Left lung (tissue), 4 donors: ENCODE measurements at regions not wholly inside any gene's neighbourhood (a gene's known extent, or its start where the extent isn't known, plus 50 kb on each side); places are given as distances from the start of the nearest gene placed in this dataset.
A peak's percentile ranks its signal among the peaks of the same experiment; 100 is the strongest.

Experiments used
- ATAC-seq: fragments of 200-7000 bp; cut with Tn5 transposase; one replicate; pipeline ENCODE4 v1.9.1; 2020; ENCODE audit warnings: moderate library complexity
- DNase-seq, 4 donors: peaks; one replicate each; pipeline ENCODE4 v3.0.0-alpha.2; 2013 to 2020
- H3K27ac ChIP-seq, 2 donors: fragments of 200-600 bp; sonication (generic) in 1 of 2; one replicate each; pipeline versions ENCODE4 v1.5.0 to v1.8.0; 2020 to 2021
- H3K27me3 ChIP-seq, 2 donors: fragments of 200-600 bp; sonication (generic) in 1 of 2; one replicate each; pipeline versions ENCODE4 v1.5.0 to v1.8.0; 2020 to 2021
- H3K36me3 ChIP-seq, 2 donors: fragments of 200-600 bp; sonication (generic) in 1 of 2; one replicate each; pipeline versions ENCODE4 v1.5.0 to v1.8.0; 2020 to 2021
- H3K4me1 ChIP-seq, 2 donors: fragments of 200-600 bp; one replicate each; pipeline ENCODE4 v1.8.0; 2021
- H3K4me3 ChIP-seq, 2 donors: fragments of 200-600 bp; sonication (generic) in 1 of 2; one replicate each; pipeline versions ENCODE4 v1.5.0 to v1.8.0; 2020 to 2021; ENCODE audit warnings: mild to moderate bottlenecking in 1 of 2
- H3K9me3 ChIP-seq, 2 donors: fragments of 200-600 bp; sonication (generic) in 1 of 2; one replicate each; pipeline versions ENCODE4 v1.5.0 to v1.8.0; 2020 to 2021
- intact Hi-C, 2 donors: fragments of 100-400 bp; cut with DNase I; formaldehyde crosslinking; loops; one replicate each; pipeline versions ENCODE4 v1.11.2 to v1.14.2; 2022
- TF ChIP-seq, protein P1 (sequence below), 2 donors: fragments of 200-600 bp; sonication (generic) in 1 of 2; IDR thresholded peaks; one replicate each; pipeline versions ENCODE4 v1.5.0 to v1.8.0; 2021; ENCODE audit warnings: antibody characterized with exemption in 2 of 2
- donor health status: DM: no; HTN: yes; CAD: no.
- donor health status: DM: no; HTN: no; CAD: no.

DNA sequence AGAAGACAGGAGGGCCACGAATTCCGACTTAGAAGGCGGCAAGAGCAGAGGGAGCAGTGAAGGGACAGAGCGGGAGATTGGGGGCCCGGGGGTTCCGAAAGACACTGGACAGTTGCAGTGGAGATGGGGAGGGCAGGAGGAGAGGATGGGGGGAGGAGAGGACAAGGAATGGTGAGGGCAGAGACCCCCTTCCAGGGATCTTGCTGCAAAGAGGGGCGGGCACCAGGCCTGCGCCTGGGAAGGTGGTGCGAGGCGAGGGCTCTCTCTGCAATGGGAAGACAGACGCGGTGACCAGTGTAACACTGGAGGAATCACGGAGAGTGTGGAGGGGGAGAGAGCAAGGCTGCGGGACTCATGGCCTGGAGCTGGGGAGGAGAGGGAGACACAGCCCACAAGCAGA lies 185.2 kb downstream of the RBFOX3 start:
- Histone ChIP-seq H3K4me1 (no peaks in the 10 kb centered on the region), H3K27ac (no peak overlapping the region), H3K4me3 (no peak overlapping the region), H3K27me3 (peaks cover 0 to 86% of the 10 kb centered on the region in 2 donors), H3K36me3 (no peaks in the 10 kb centered on the region), H3K9me3 (no peaks in the 10 kb centered on the region)
- ATAC-seq (no peak), DNase-seq (peak in 1 of 4 donors; percentile 51)
- intact Hi-C loops: no loop called here
- TF ChIP-seq, protein P1, sequence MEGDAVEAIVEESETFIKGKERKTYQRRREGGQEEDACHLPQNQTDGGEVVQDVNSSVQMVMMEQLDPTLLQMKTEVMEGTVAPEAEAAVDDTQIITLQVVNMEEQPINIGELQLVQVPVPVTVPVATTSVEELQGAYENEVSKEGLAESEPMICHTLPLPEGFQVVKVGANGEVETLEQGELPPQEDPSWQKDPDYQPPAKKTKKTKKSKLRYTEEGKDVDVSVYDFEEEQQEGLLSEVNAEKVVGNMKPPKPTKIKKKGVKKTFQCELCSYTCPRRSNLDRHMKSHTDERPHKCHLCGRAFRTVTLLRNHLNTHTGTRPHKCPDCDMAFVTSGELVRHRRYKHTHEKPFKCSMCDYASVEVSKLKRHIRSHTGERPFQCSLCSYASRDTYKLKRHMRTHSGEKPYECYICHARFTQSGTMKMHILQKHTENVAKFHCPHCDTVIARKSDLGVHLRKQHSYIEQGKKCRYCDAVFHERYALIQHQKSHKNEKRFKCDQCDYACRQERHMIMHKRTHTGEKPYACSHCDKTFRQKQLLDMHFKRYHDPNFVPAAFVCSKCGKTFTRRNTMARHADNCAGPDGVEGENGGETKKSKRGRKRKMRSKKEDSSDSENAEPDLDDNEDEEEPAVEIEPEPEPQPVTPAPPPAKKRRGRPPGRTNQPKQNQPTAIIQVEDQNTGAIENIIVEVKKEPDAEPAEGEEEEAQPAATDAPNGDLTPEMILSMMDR (IDR thresholded peaks at IDR 0.05): no peak

DNA sequence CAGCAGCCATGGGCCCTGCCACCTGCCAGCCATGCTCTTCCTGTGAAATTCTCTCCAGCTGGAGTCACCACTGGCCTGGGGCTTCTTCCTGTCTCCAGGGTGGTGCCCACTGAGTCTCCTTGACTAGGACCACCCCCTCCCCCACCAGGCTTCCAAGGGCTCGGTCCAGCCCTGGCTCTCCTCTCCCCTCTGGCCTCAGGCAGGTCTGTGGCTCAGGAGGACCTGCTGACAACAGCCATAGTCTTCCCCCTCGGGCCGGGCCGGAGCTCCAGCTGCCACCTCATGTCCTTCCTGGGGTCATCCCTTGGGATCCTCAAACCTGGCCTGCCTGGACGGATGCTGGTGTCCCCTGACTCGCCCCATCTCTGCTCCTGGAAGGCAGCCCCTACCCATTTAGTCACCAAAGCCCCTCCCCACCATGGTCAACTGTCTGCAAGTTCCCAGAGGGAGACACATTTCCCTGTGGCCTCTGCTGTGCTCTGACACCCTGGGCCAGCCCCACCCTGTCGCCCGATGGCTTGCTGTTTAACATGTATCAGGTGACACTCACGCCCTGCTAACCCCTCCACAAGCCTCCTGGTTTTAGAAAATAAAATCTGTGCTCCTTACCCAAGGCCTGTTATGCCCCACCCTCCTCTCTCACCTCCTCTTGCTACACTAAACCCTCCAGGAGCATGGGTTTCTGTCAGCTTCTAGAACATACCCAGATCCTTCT lies 186.2 kb downstream of the RBFOX3 start:
- peaks cover 0 to 86% of the 10 kb centered on the region in 2 donors for H3K27me3 ChIP-seq
- intact Hi-C loops: no loop called here
- TF ChIP-seq, protein P1 (IDR thresholded peaks at IDR 0.05): no peak
- H3K27ac ChIP-seq: no peak overlapping the region
- H3K4me3 ChIP-seq: no peak overlapping the region
- peak in 1 of 4 donors; percentile 65 for DNase-seq
- H3K36me3 ChIP-seq: no peaks in the 10 kb centered on the region
- no peaks in the 10 kb centered on the region for H3K4me1 ChIP-seq
- ATAC-seq: no peak
- H3K9me3 ChIP-seq: no peaks in the 10 kb centered on the region

DNA sequence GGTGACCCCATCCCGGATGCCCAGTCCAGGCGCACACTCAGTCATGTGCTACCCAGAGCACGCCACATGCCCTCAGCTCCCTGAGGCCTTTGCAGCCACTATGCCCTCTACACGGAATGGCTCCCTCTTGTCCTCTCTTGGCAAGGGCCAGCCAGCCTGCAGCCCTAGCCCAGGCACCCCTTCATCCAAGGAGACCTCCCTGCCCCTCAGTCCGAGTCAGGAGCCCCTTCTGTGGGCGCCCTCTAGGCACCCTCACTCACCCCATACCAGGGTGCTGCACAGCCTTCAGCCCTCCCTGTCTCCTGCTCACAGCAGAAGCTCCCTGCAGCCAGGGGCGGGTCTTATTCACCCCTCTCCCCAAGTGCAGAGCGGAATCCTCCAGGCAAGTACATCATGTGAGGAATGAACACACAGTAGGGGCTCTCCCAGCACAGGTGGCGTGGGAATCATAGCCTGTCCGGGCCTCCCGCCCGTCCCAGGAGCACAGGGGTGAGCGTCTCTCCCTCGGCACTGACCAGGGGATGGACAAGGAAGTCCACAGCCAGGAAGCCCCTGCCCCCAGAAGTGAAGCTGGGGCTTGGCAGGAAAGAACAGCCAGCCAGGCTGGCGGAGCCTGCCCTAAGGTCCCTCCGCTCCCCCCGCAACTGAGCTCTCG lies 186.9 kb downstream of the RBFOX3 start:
- DNase-seq (peak in 1 of 4 donors; percentile 53), ATAC-seq (no peak)
- Histone ChIP-seq H3K4me3 (no peak overlapping the region), H3K4me1 (no peaks in the 10 kb centered on the region), H3K9me3 (no peaks in the 10 kb centered on the region), H3K27ac (no peak overlapping the region), H3K36me3 (no peaks in the 10 kb centered on the region), H3K27me3 (peaks cover 0 to 86% of the 10 kb centered on the region in 2 donors)
- intact Hi-C loops: no loop called here
- TF ChIP-seq, protein P1 (IDR thresholded peaks at IDR 0.05): no peak

DNA sequence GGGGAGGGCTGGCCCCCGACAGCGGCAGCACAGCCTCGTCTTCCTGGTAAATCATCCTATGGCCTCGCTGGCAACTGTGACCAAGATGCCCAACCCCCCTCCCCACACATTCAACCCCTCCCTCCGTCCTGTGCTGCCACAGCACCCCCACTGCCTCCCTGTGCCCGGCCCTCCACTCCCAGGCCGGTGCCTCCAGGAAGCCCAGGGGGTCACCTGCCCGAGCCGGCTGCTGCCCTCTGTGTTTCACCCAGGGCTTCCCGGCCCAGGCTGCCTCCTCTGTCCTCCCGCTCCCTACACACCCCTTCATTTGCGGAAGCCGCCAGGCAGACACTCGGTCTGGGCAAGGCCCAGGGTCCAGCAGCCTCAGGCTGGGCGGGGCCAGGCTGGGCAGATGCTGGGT lies 188.6 kb downstream of the RBFOX3 start:
- Histone ChIP-seq H3K27me3 (peaks cover 0 to 81% of the 10 kb centered on the region in 2 donors), H3K27ac (no peak overlapping the region), H3K4me1 (no peaks in the 10 kb centered on the region), H3K9me3 (no peaks in the 10 kb centered on the region), H3K4me3 (no peak overlapping the region), H3K36me3 (no peaks in the 10 kb centered on the region)
- DNase-seq: no peak
- intact Hi-C loops: no loop called here
- TF ChIP-seq, protein P1 (IDR thresholded peaks at IDR 0.05): no peak
- no peak for ATAC-seq
